Body of pancreas (tissue), 4 donors: ENCODE measurements at regions not wholly inside any gene's neighbourhood (a gene's known extent, or its start where the extent isn't known, plus 50 kb on each side); places are given as distances from the start of the nearest gene placed in this dataset.

Source experiments
- CTCF ChIP-seq, 7 experiments: fragments of 450-650 bp in 4 of 7; fragments of 200-600 bp in 3 of 7; sonication (generic) in 3 of 7; IDR thresholded peaks; one replicate each; pipeline ENCODE4 v1.5.1; 2016 to 2019; ENCODE audit warnings: antibody characterized with exemption in 7 of 7
- POLR2A ChIP-seq, 3 donors: fragments of 450-650 bp; IDR thresholded peaks; one replicate each; pipeline ENCODE4 v1.6.1; 2016; ENCODE audit warnings: antibody characterized with exemption in 3 of 3, mild to moderate bottlenecking in 2 of 3

- TF ChIP-seq CTCF (IDR thresholded peaks at IDR 0.05) (no peak), POLR2A (IDR thresholded peaks at IDR 0.05) (no peak)
These were observed 127.1 kb upstream of the CHST15 start for GRCh38 chr10:124220547-124220946.
